ENCODE measurements at regions not wholly inside any gene's neighbourhood (a gene's known extent, or its start where the extent isn't known, plus 50 kb on each side); places are given as distances from the start of the nearest gene placed in this dataset.

GRCh38 chr14:104385531-104386101, 193.9 kb upstream of the C14orf180 start:
- no peak for DNase-seq (ENCODE audit: low spot score)
- Histone ChIP-seq H3K79me2 (replicated peaks; ENCODE audit: insufficient read depth) (no peaks in the 10 kb centered on the region), H3K4me2 (no peak overlapping the region), H3K4me3 (no peak overlapping the region), H3F3A (replicated peaks; ENCODE audit: low read depth) (no peaks in the 10 kb centered on the region), H3K4me1 (ENCODE audit: insufficient read depth) (0 out of 2 replicates have a peak, but pooled peaks cover 2% of the 10 kb centered on the region), H4K20me1 (replicated peaks; ENCODE audit: insufficient read depth) (no peaks in the 10 kb centered on the region), H2AFZ (no peak overlapping the region; the same call in 1 of the 2 replicates), H3K27me3 (ENCODE audit: insufficient read depth) (no peaks in the 10 kb centered on the region), H3K36me3 (ENCODE audit: insufficient read depth) (no peaks in the 10 kb centered on the region), H3K9me2 (ENCODE audit: insufficient read depth) (no peaks in the 10 kb centered on the region), H3K27ac (ENCODE audit: low read depth) (no peak overlapping the region)
- no peak for TF ChIP-seq CREB1 (CRISPR knock-in tag; IDR thresholded peaks at IDR 0.05; ENCODE audit: low read depth)
- no peak for TF ChIP-seq EZH2 (IDR thresholded peaks at IDR 0.05; ENCODE audit: low read depth, unreplicated experiment)
- TF ChIP-seq STAT1 (IDR thresholded peaks at IDR 0.05; ENCODE audit: unreplicated experiment) = no peak
- TF ChIP-seq ZNF462 (CRISPR knock-in tag; IDR thresholded peaks at IDR 0.05) = no peak
- TF ChIP-seq JUNB (IDR thresholded peaks at IDR 0.05; ENCODE audit: unreplicated experiment) = no peak
- TF ChIP-seq REST (IDR thresholded peaks at IDR 0.05; ENCODE audit: unreplicated experiment) = no peak
- TF ChIP-seq POLR2AphosphoS5 (IDR thresholded peaks at IDR 0.05; ENCODE audit: low read depth) = no peak
- no peak for TF ChIP-seq CTCF (conservative IDR thresholded peaks at IDR 0.05; ENCODE audit: low read depth in 2 of 2)
- no peak for TF ChIP-seq ZNF114 (CRISPR knock-in tag; IDR thresholded peaks at IDR 0.05)
- no peak for TF ChIP-seq ZNF331 (CRISPR knock-in tag; IDR thresholded peaks at IDR 0.05; ENCODE audit: low read depth)
- TF ChIP-seq ETS1 (IDR thresholded peaks at IDR 0.05) = no peak
- no peak for TF ChIP-seq NANOG (IDR thresholded peaks at IDR 0.05; ENCODE audit: borderline replicate concordance)
- TF ChIP-seq EZH2phosphoT487 (IDR thresholded peaks at IDR 0.05; ENCODE audit: unreplicated experiment) = no peak
- Mint-ChIP-seq H3K27me3 (ENCODE audit: insufficient read depth, low read depth, poor library complexity) (peaks cover 16% of the 10 kb centered on the region), H3K27ac (no peak overlapping the region; the same call in 1 of the 2 replicates), H3K36me3 (ENCODE audit: low read depth) (no peaks in the 10 kb centered on the region), H3K9me3 (peaks cover 5% of the 10 kb centered on the region; the same call in 2 of the 3 replicates), H3K4me3 (no peak overlapping the region), H3K4me1 (peaks cover 12% of the 10 kb centered on the region; the same call in 2 of the 3 replicates)
- ATAC-seq = no peak

All from GM23338 (cell line).